HepG2 (cell line): ENCODE measurements at regions not wholly inside any gene's neighbourhood (a gene's known extent, or its start where the extent isn't known, plus 50 kb on each side); places are given as distances from the start of the nearest gene placed in this dataset.
A peak's percentile ranks its signal among the peaks of the same experiment; 100 is the strongest.

ENCODE experiments used
- ATAC-seq: fragments of 200-7000 bp; cut with Tn5 transposase; 3 replicates; pipeline ENCODE4 v1.9.1; 2020; ENCODE audit warnings: mild to moderate bottlenecking, moderate library complexity
- BruUV-seq: library from RNA; stranded (reverse); fragments of 400-500 nt; replicated peaks from 2 replicates; lab custom pipeline; 2021; lab: Mats Ljungman, UMichigan
- CTCF ChIA-PET: fragments of 300-600 bp; formaldehyde crosslinking; extraction: SDS; loops from one replicate; lab custom pipeline; 2021; ENCODE audit warnings: low total read pairs, inconsistent platforms, low intra/inter-chr PET ratio; lab: Yijun Ruan, JAX
- POLR2A ChIA-PET: fragments of 350-600 bp; sonication (Branson Sonifier 250); formaldehyde crosslinking; loops from one replicate; lab custom pipeline; 2020; ENCODE audit warnings: antibody characterized with exemption, inconsistent platforms; lab: Yijun Ruan, JAX
- DNase-seq: peaks from one replicate; pipeline ENCODE4 v3.0.0-alpha.2; 2015; ENCODE audit warnings: low spot score
- FAIRE-seq: peaks from 3 replicates; lab custom pipeline; 2011; peaks lifted over from hg19 to GRCh38; lab: Jason Lieb, UNC
- H2AFZ ChIP-seq: one replicate; pipeline ENCODE4 v1.6.1; 2011; ENCODE audit warnings: low read length, inconsistent platforms
- H3K27ac ChIP-seq: fragments of 300-600 bp; 3 replicates; pipeline ENCODE4 v1.8.0; 2011; ENCODE audit warnings: mixed run types, mild to moderate bottlenecking, mixed read lengths, low read length, inconsistent platforms; ENCODE audit not compliant: insufficient read depth; ENCODE audit errors: extremely low read length
- H3K27me3 ChIP-seq, 2 experiments: fragments of 200-600 bp in 1 of 2; 2 replicates in 1 of 2; 3 replicates in 1 of 2; pipeline versions ENCODE4 v1.6.0 to v1.8.0; 2011; ENCODE audit warnings: low read length in 2 of 2, mild to moderate bottlenecking in 2 of 2, moderate library complexity in 2 of 2, inconsistent platforms in 1 of 2; ENCODE audit not compliant: insufficient read depth in 2 of 2, control insufficient read depth in 1 of 2
- H3K36me3 ChIP-seq, 2 experiments: fragments of 200-600 bp in 1 of 2; replicated peaks in 1 of 2; 2 replicates in 1 of 2; 3 replicates in 1 of 2; pipeline versions ENCODE4 v1.5.1 to v1.8.0; 2011; ENCODE audit warnings: low read length in 2 of 2, inconsistent platforms in 1 of 2; ENCODE audit not compliant: insufficient read depth in 2 of 2, control insufficient read depth in 1 of 2
- H3K4me1 ChIP-seq: 2 replicates; pipeline ENCODE4 v1.5.1; 2012; ENCODE audit warnings: low read length, inconsistent platforms; ENCODE audit not compliant: insufficient read depth
- H3K4me2 ChIP-seq: 2 replicates; pipeline ENCODE4 v1.6.0; 2011; ENCODE audit warnings: low read depth, low read length, inconsistent platforms
- H3K4me3 ChIP-seq, 3 experiments: fragments of 200-600 bp in 1 of 3; sonication (generic), shearing (Covaris generic) in 1 of 3; replicated peaks in 1 of 3; 2 replicates each; pipeline ENCODE4 v1.5.1; 2011 to 2016; ENCODE audit warnings: low read length in 3 of 3, inconsistent platforms in 2 of 3, low read depth in 2 of 3, mild to moderate bottlenecking in 2 of 3, control low read depth in 1 of 3, mixed read lengths in 1 of 3; ENCODE audit not compliant: insufficient read depth in 1 of 3
- H3K79me2 ChIP-seq: one replicate; pipeline ENCODE4 v1.6.1; 2011; ENCODE audit warnings: low read length, inconsistent platforms; ENCODE audit not compliant: insufficient read depth
- H3K9ac ChIP-seq: 2 replicates; pipeline ENCODE4 v1.6.0; 2011; ENCODE audit warnings: mild to moderate bottlenecking, low read depth, low read length, inconsistent platforms; ENCODE audit not compliant: insufficient read depth
- H3K9me3 ChIP-seq: 2 replicates; pipeline ENCODE4 v1.5.1; 2012; ENCODE audit warnings: mild to moderate bottlenecking, low read length
- H4K20me1 ChIP-seq: 2 replicates; pipeline ENCODE4 v1.6.0; 2011; ENCODE audit warnings: inconsistent platforms, mild to moderate bottlenecking, low read length, moderate library complexity; ENCODE audit not compliant: insufficient read depth
- ARID3A ChIP-seq: IDR thresholded peaks from 2 replicates; pipeline ENCODE4 v1.6.1; 2012; ENCODE audit warnings: low read depth, low read length, improper control_type of control experiment
- ELF4 ChIP-seq: sonication (generic); formaldehyde crosslinking; IDR thresholded peaks from 2 replicates; pipeline ENCODE4 v1.5.0; 2020; ENCODE audit warnings: missing genetic modification reagents, mild to moderate bottlenecking, moderate library complexity, borderline replicate concordance
- GATA4 ChIP-seq: sonication (generic); IDR thresholded peaks from 2 replicates; pipeline ENCODE4 v1.6.1; 2016; ENCODE audit warnings: antibody characterized with exemption, low read depth, borderline replicate concordance
- HCFC1 ChIP-seq: fragments of 150-350 bp; IDR thresholded peaks from 2 replicates; pipeline ENCODE4 v1.6.1; 2014; ENCODE audit warnings: low read depth, low read length
- KDM5B ChIP-seq: sonication (generic); formaldehyde crosslinking; IDR thresholded peaks from 2 replicates; pipeline ENCODE4 v1.4.0; 2020; ENCODE audit warnings: missing genetic modification reagents, mild to moderate bottlenecking, borderline replicate concordance
- RAD21 ChIP-seq: fragments of 450-650 bp; formaldehyde crosslinking; IDR thresholded peaks from 2 replicates; pipeline ENCODE4 v1.5.0; 2020; ENCODE audit warnings: mild to moderate bottlenecking
- SMC3 ChIP-seq: IDR thresholded peaks from 2 replicates; pipeline ENCODE4 v1.6.1; 2011; ENCODE audit warnings: low read length, improper control_type of control experiment
- STAG1 ChIP-seq: sonication (generic); formaldehyde crosslinking; IDR thresholded peaks from 2 replicates; pipeline ENCODE4 v1.4.0; 2020; ENCODE audit warnings: missing genetic modification reagents
- TRAFD1 ChIP-seq: sonication (generic); formaldehyde crosslinking; IDR thresholded peaks from 2 replicates; pipeline ENCODE4 v1.5.1; 2020; ENCODE audit warnings: missing genetic modification reagents, mild to moderate bottlenecking, borderline replicate concordance
- WGBS: methylation state at CpG from one replicate; pipeline ENCODE4 v1.1.6; 2017; ENCODE audit warnings: low lambda C conversion rate; 5-methylcytosine and 5-hydroxymethylcytosine counted together
- in situ Hi-C: cut with HindIII; loops from 2 replicates; pipeline ENCODE4 v1.10.0; 2017; ENCODE audit warnings: low pct_unique_long_range_greater_than_20kb; ENCODE audit not compliant: extremely low pct_ligation_motif_present
- intact Hi-C: fragments of 100-400 bp; cut with micrococcal nuclease; formaldehyde crosslinking; loops from one replicate; pipeline ENCODE4 v1.10.0; 2022; ENCODE audit not compliant: unreplicated experiment
- TF ChIP-seq, protein P1 (sequence below): IDR thresholded peaks from 2 replicates; pipeline ENCODE4 v1.6.1; 2016; ENCODE audit warnings: missing compliant biosample characterization, missing genetic modification reagents, borderline replicate concordance

DNA sequence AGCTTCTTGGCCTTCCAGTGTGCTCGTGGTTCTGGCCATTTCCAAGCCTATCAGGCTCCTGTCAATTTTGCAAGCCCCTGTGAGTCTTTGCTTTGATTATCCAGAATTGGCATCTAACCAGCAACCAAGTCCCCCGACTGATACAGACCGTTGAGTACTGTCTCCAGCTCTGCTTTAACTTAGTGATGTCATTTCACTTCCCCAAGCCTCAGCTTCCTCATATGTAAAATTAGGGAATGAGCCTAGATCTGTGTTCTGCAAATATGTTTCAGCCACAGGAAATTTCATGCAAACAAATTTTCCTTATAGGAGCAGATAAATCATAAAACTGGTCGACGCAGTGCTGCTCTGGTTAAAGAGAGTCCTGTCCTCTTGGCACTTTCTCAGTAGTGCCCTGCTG lies 60.1 kb upstream of the WSB1 start:
- no peak overlapping the region for H2AFZ ChIP-seq
- CTCF ChIA-PET: interaction anchor here (0.9 kb wide), 1 partner anchor 147 kb away, joined by 3 read pairs; no protein-coding TSS in a partner anchor
- FAIRE-seq: no peak
- H3K36me3 ChIP-seq: no peaks in the 10 kb centered on the region
- DNase-seq: no peak
- H3K79me2 ChIP-seq: no peaks in the 10 kb centered on the region
- in situ Hi-C loops (loop anchor here (10.0 kb wide), 3 partner anchors 121 to 361 kb away; partner anchors contain the start of gene KSR1), intact Hi-C loops (loop anchor here (10.0 kb wide), 1 partner anchor 371 kb away; no protein-coding TSS in a partner anchor)
- BruUV-seq: no TSS peak
- H4K20me1 ChIP-seq: no peaks in the 10 kb centered on the region
- H3K9ac ChIP-seq: no peak overlapping the region
- POLR2A ChIA-PET: no interaction called here
- ATAC-seq: no peak
- peaks cover 0 to 7% of the 10 kb centered on the region in 2 experiments; a peak in 1 of 5 replicates for H3K27me3 ChIP-seq
- no peak overlapping the region for H3K27ac ChIP-seq
- no peak overlapping the region for H3K4me2 ChIP-seq
- peaks cover 7% of the 10 kb centered on the region for H3K4me1 ChIP-seq
- H3K4me3 ChIP-seq: no peak overlapping the region
- TF ChIP-seq, protein P1, sequence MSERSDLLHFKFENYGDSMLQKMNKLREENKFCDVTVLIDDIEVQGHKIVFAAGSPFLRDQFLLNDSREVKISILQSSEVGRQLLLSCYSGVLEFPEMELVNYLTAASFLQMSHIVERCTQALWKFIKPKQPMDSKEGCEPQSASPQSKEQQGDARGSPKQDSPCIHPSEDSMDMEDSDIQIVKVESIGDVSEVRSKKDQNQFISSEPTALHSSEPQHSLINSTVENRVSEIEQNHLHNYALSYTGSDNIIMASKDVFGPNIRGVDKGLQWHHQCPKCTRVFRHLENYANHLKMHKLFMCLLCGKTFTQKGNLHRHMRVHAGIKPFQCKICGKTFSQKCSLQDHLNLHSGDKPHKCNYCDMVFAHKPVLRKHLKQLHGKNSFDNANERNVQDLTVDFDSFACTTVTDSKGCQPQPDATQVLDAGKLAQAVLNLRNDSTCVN (CRISPR knock-in tag): no peak
- no peak for TF ChIP-seq HCFC1
- no peak for TF ChIP-seq ELF4 (CRISPR knock-in tag)
- H3K9me3 ChIP-seq: no peaks in the 10 kb centered on the region
- whole genome bisulfite sequencing: 23% methylated on average over 5 of the region's 5 CpGs

DNA sequence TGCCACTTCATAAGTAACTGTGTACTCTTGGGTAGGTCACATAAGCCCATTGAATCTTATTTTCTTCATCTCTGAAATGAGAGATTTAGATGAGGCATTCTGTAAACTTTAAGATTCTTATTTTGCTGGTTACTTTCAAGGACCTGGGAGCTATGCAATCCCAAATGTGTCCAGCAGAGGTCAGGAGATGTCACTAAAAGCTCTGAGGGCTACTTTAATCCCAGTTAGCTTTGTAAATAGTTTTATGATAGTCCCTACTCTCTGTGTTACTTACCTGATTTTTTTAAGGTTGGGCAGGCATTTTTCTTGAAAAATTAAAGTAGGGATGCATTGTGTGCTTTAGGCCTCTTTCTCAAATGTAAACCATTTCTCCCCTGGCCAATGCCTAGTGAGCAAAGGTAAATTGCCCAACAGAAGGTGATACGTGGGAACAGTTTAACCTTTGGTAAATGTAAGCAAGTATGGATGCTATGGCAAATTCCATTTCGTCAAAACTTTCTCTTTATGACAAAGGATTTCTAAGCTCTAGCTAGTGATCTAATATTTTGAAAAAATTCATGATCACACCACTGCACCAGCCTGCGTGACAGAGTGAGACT lies 57.1 kb upstream of the WSB1 start:
- Histone ChIP-seq H3K36me3 (no peaks in the 10 kb centered on the region), H3K4me2 (peak overlapping the region; percentile 42; the same call in 1 of the 2 replicates), H4K20me1 (no peaks in the 10 kb centered on the region), H2AFZ (no peak overlapping the region), H3K4me3 (no peak overlapping the region), H3K79me2 (no peaks in the 10 kb centered on the region), H3K27ac (no peak overlapping the region), H3K9ac (no peak overlapping the region), H3K9me3 (no peaks in the 10 kb centered on the region), H3K27me3 (peaks cover 2 to 24% of the 10 kb centered on the region in 2 experiments; a peak in 3 of 5 replicates), H3K4me1 (peaks cover 19% of the 10 kb centered on the region)
- 31% methylated on average over 3 of the region's 3 CpGs for WGBS
- ATAC-seq (peak; percentile 60; the same call in 2 of the 3 replicates), FAIRE-seq (peak; percentile 83), DNase-seq (peak; percentile 63)
- ChIA-PET POLR2A (interaction anchor here (0.7 to 1.1 kb wide), 3 partner anchors 58 to 194 kb away, joined by 3 to 12 read pairs (median 5); no protein-coding TSS in a partner anchor), CTCF (interaction anchor here (0.9 to 3.3 kb wide), 7 partner anchors 96 to 365 kb away, joined by 3 to 43 read pairs (median 4); partner anchors contain the start of gene KSR1)
- no TSS peak for BruUV-seq
- in situ Hi-C loops: loop anchor here (10.0 kb wide), 3 partner anchors 118 to 358 kb away; partner anchors contain the start of gene KSR1
- intact Hi-C loops: loop anchor here (1.0 to 10.0 kb wide), 3 partner anchors 95 to 368 kb away; partner anchors contain the start of gene KSR1
- peak; percentile 86 for TF ChIP-seq SMC3
- no peak for TF ChIP-seq GATA4
- peak; percentile 44; the same call in 1 of the 2 replicates for TF ChIP-seq ARID3A
- no peak for TF ChIP-seq TRAFD1 (CRISPR knock-in tag)
- no peak for TF ChIP-seq KDM5B
- TF ChIP-seq RAD21 (CRISPR knock-in tag): peak; percentile 66
- peak; percentile 86 for TF ChIP-seq STAG1 (CRISPR knock-in tag)
